ENCODE measurements at regions not wholly inside any gene's neighbourhood (a gene's known extent, or its start where the extent isn't known, plus 50 kb on each side); places are given as distances from the start of the nearest gene placed in this dataset.

GRCh38 chr2:239886781-239887180 lies 138.4 kb downstream of the NDUFA10 start:
- TF ChIP-seq EZH2 (IDR thresholded peaks at IDR 0.05; ENCODE audit: low read length, missing control alignments) (no peak), CTCF (conservative IDR thresholded peaks at IDR 0.05 in 1 of 2, IDR thresholded peaks at IDR 0.05 in 1 of 2; ENCODE audit: low read depth in 1 of 2, low read length in 2 of 2) (no peak)

GRCh38 chr2:239884875-239885274 lies 140.3 kb downstream of the NDUFA10 start:
- no peaks in the 10 kb centered on the region for H3K27me3 ChIP-seq (ENCODE audit: control insufficient read depth, insufficient read depth, low read length)
- H3K4me1 ChIP-seq (ENCODE audit: control insufficient read depth, extremely low read depth, insufficient read depth, low read length): no peaks in the 10 kb centered on the region
- H3K36me3 ChIP-seq (ENCODE audit: control insufficient read depth, insufficient read depth, low read length): no peaks in the 10 kb centered on the region
- H3K27ac ChIP-seq (ENCODE audit: insufficient read depth, low read length): no peak overlapping the region
- H3K9me3 ChIP-seq (ENCODE audit: control insufficient read depth, insufficient read depth, low read depth, low read length): no peaks in the 10 kb centered on the region
- H3K4me3 ChIP-seq (replicated peaks in 1 of 4; ENCODE audit: control extremely low read depth in 1 of 4, insufficient read depth in 1 of 4, low read depth in 3 of 4, low read length in 4 of 4): no peak overlapping the region
- H3K4me2 ChIP-seq (ENCODE audit: extremely low read depth, insufficient read depth, low read length): no peak overlapping the region
- H4K20me1 ChIP-seq (ENCODE audit: control insufficient read depth, extremely low read depth, insufficient read depth, low read length): no peaks in the 10 kb centered on the region
- DNase-seq (ENCODE audit: low read depth in 2 of 2): peak in 1 of 2 donors; percentile 5
- TF ChIP-seq CTCF (conservative IDR thresholded peaks at IDR 0.05 in 1 of 2, IDR thresholded peaks at IDR 0.05 in 1 of 2; ENCODE audit: low read depth in 1 of 2, low read length in 2 of 2) (no peak), EZH2 (IDR thresholded peaks at IDR 0.05; ENCODE audit: low read length, missing control alignments) (no peak)
- no peak overlapping the region for H2AFZ ChIP-seq (ENCODE audit: low read length)
- no peaks in the 10 kb centered on the region for H3K79me2 ChIP-seq (ENCODE audit: control insufficient read depth, insufficient read depth, low read length)
- no peak overlapping the region for H3K9ac ChIP-seq (ENCODE audit: insufficient read depth, low read length)

More at GRCh38 chr2:239886781-239887180, 138.4 kb downstream of the NDUFA10 start:
- Histone ChIP-seq H3K4me3 (replicated peaks in 1 of 4; ENCODE audit: control extremely low read depth in 1 of 4, insufficient read depth in 1 of 4, low read depth in 3 of 4, low read length in 4 of 4) (no peak overlapping the region), H3K27ac (ENCODE audit: insufficient read depth, low read length) (no peak overlapping the region), H3K27me3 (ENCODE audit: control insufficient read depth, insufficient read depth, low read length) (no peaks in the 10 kb centered on the region), H2AFZ (ENCODE audit: low read length) (no peak overlapping the region), H4K20me1 (ENCODE audit: control insufficient read depth, extremely low read depth, insufficient read depth, low read length) (no peaks in the 10 kb centered on the region), H3K4me1 (ENCODE audit: control insufficient read depth, extremely low read depth, insufficient read depth, low read length) (no peaks in the 10 kb centered on the region), H3K79me2 (ENCODE audit: control insufficient read depth, insufficient read depth, low read length) (no peaks in the 10 kb centered on the region), H3K9ac (ENCODE audit: insufficient read depth, low read length) (no peak overlapping the region), H3K4me2 (ENCODE audit: extremely low read depth, insufficient read depth, low read length) (no peak overlapping the region), H3K9me3 (ENCODE audit: control insufficient read depth, insufficient read depth, low read depth, low read length) (no peaks in the 10 kb centered on the region), H3K36me3 (ENCODE audit: control insufficient read depth, insufficient read depth, low read length) (no peaks in the 10 kb centered on the region)
- no peak for DNase-seq (ENCODE audit: low read depth in 2 of 2)

- H3K4me3 ChIP-seq (replicated peaks in 1 of 4; ENCODE audit: control extremely low read depth in 1 of 4, insufficient read depth in 1 of 4, low read depth in 3 of 4, low read length in 4 of 4): no peak overlapping the region
- TF ChIP-seq EZH2 (IDR thresholded peaks at IDR 0.05; ENCODE audit: low read length, missing control alignments): no peak
- TF ChIP-seq CTCF (conservative IDR thresholded peaks at IDR 0.05 in 1 of 2, IDR thresholded peaks at IDR 0.05 in 1 of 2; ENCODE audit: low read depth in 1 of 2, low read length in 2 of 2): no peak
- H3K79me2 ChIP-seq (ENCODE audit: control insufficient read depth, insufficient read depth, low read length): no peaks in the 10 kb centered on the region
- H3K9ac ChIP-seq (ENCODE audit: insufficient read depth, low read length): no peak overlapping the region
- H3K4me1 ChIP-seq (ENCODE audit: control insufficient read depth, extremely low read depth, insufficient read depth, low read length): no peaks in the 10 kb centered on the region
- H3K27me3 ChIP-seq (ENCODE audit: control insufficient read depth, insufficient read depth, low read length): no peaks in the 10 kb centered on the region
- H3K4me2 ChIP-seq (ENCODE audit: extremely low read depth, insufficient read depth, low read length): no peak overlapping the region
- no peak for DNase-seq (ENCODE audit: low read depth in 2 of 2)
- H3K9me3 ChIP-seq (ENCODE audit: control insufficient read depth, insufficient read depth, low read depth, low read length): no peaks in the 10 kb centered on the region
- no peaks in the 10 kb centered on the region for H4K20me1 ChIP-seq (ENCODE audit: control insufficient read depth, extremely low read depth, insufficient read depth, low read length)
- H2AFZ ChIP-seq (ENCODE audit: low read length): no peak overlapping the region
- no peaks in the 10 kb centered on the region for H3K36me3 ChIP-seq (ENCODE audit: control insufficient read depth, insufficient read depth, low read length)
- H3K27ac ChIP-seq (ENCODE audit: insufficient read depth, low read length): no peak overlapping the region
These were observed 141.1 kb downstream of the NDUFA10 start for GRCh38 chr2:239884051-239884405.
